CD4-positive, alpha-beta T cell treated with Interleukin-6 for 4 hours (primary cell): ENCODE measurements at regions not wholly inside any gene's neighbourhood (a gene's known extent, or its start where the extent isn't known, plus 50 kb on each side); places are given as distances from the start of the nearest gene placed in this dataset.

ENCODE experiments used
- DNase-seq: peaks from one replicate; pipeline ENCODE4 v3.0.0-alpha.2; 2020; ENCODE audit warnings: mixed read lengths

DNA sequence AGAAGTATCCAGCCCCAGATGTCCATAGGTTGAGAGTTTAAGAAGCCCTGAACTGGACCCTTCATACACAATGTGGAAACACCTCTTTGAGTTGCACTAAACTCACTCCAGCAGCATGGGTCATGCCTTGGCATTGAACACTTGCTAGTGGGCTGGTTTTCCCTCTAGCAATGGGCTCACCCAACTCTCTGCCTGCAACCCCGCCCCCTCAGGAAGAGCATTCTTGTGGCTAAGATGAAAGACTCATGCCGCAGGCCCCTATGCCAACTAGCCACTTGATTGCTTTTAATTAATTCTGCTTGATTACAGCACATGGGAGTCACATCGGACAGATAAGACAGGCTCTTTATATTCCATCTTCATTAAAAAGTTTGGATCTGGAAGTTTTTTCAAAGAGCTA, 136.5 kb upstream of the GJB5 start:
- no peak for DNase-seq

DNA sequence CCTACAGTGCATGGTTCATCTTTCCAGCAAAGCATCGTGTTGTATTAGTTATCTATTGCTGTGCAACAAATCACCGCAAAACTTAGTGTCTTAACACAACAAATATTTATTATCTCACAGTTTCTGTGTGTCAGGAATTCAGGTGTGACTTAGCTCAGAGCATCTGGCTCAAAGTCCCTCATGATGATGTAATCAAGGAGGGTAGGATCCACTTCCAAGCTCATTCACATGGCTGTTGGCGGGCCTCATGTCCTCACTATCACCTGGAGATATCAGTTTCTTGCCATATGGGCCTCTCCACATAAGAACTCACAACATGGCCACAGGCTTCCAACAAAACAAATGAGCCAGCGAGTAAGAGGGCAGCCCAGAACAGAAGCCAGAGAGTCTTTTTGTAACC, 135.6 kb upstream of the GJB5 start:
- no peak for DNase-seq

DNA sequence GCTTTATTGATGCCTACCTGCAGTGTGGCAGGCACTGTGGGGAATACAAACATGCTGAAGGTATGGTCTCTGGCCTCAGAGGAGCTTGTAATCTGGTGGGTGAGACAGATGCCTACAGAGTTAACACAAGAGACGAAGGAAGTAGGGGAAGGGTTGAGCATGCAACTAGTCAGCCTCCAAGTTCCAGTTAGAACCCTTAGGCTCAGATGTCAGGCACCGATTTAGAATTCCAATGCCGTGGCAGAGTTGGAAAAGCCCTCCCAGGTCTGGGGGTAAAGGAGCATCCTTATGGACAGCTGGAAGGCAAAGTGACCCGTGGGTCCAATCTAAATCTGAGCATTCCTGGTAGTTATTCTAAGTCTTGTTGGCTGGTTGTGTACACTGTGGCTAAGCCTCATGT, 132.9 kb upstream of the GJB5 start:
- no peak for DNase-seq

DNA sequence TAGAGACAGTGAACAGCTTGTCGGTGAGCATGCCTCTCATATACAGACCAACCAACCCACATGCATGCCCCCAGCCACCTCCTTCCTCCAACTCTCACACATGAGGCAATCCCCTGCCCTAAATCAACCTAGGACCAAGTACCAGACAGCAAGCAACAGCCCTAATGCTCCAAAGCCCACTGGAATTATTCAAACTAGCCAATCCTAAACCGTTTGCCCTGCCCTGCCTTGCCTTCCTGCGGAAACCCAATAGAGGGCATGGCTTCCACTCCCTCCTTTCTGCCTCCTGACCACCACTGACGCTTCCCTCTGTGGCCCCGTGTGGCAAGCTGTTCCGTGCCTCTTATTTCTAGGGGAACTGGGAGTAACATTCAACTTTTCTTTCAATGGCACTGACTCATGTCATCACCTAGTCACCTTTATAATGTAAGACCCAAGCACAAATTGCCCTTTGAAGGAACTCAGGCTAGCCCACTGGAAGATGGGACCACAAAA, 129.3 kb upstream of the GJB5 start:
- no peak for DNase-seq

DNA sequence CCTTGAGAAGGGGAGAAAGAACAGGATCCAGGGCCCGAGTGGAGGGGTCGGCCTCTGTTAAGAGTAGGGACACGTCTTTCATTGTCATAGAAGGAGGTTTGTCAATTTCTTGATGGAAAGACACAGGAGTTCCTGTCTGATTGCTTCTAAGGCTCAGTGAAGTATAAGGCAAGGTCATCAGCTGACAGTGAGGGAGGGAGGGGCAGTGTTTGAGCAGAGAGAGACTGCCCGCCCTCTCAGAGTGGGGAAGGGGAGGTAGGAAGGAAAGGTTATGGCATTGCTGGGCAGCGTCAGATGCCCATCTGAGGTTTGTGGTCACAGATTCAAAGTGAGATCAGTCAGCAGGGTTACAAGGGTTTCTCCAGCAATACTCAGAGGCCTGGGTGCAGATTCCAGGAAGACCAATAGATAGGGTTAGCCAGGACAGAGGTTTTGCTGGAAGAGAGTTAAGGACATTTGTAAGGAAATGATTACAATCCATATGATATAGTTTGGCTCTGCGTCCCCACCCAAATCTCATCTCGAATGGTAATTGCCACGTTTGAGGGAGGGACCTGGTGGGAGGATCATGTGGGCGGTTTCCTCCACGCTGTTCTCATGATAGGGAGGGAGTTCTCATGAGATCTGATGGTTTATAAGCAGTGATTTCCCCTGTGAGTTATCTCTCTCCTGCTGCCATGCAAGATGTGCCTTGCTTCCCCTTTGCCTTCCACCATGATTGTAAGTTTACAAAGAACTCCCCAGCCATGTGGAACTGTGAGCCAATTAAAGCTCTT, 127.2 kb upstream of the GJB5 start:
- DNase-seq = no peak

DNA sequence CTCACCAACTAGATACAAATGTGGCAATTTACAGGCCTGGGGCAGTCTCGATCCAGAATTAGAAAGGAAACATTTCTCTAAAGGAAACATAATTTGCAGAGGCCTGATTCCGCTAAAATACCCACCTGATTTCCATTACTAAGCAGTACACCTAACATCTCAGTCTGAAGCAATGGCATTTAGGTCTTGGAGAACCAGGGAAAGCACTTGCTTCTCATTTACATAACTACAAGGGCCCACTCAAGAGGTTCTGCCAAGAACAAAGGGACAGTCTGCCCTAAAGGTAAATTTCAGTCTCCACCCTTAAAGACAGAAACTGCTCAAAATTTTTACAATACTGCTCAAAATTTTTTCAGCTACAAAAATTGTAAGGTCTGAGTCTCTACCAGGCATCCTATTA, 123.7 kb upstream of the GJB5 start:
- DNase-seq = no peak

DNA sequence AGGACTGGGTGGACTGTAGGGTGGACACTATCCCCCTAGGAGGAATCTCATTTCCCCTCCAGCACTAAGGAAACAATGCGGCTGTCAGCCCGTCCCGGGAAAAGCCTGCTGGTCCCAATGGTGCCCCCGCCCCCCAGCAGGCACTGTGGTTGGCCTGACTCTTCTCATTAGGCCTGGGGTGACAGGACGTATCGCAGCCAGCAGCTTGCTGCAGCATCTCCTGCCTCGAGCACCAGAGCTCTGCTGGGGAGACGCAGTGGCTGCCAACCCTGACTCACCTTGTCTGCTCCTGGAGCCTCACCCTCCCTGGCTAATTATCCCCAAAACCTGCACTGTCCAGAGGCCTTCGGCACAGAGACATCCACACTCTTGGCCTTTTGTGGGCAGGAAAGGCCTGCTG, 115.1 kb upstream of the GJB5 start:
- no peak for DNase-seq

DNA sequence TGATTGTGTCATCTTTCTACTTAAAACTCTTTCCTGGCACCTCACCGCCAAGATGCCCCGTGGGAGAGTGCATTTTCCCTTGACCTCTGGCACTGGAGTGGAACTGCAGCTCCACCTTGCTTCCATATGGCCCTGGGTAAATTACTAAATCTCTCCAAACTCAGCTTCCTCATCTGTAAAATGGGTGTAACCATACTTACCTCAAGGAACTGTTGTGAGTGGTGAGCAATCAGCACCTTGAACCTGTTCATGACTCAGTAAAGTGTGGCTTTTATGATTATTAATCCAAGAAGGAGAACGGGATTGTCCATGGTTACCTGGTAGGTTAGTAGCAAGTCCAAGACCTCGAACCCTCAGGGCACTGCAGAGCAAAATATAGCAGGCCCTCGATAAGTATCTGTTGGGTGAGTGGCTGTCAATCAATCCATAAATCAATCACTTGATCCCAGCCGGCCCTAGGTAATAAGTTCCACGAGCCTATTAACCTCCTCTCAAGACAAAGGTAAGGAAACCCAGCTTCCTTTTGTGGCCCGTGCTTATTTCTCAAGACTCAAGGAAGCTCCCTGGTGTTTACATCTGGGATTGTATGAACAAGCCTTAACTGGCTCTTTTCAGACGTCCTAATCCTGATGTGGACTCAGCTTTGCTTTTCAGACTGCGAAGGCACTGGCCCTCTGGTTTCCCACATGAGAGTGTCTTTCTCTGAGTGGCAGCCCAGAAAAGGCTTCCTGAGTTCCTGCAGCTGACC, 114.0 kb upstream of the GJB5 start:
- DNase-seq = no peak

DNA sequence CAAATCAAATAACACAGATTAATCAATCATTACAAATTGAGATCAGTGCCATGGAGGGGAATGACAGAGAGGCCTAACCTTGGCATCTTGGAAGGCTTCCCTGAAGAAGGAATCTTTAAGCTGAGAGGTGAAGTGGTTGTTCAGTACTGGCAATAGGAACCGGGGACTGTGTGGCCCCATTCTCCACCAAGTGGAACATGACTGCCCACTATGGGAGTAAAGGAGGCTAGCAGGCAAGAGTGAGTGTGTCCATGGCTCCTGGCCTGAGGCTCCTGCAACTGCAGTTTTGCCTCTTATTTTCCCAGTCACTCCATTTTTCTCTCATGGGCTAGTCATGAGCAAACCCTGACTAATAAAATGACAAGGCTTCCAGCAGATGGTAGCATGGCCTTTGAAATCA, 112.2 kb upstream of the GJB5 start:
- no peak for DNase-seq

DNA sequence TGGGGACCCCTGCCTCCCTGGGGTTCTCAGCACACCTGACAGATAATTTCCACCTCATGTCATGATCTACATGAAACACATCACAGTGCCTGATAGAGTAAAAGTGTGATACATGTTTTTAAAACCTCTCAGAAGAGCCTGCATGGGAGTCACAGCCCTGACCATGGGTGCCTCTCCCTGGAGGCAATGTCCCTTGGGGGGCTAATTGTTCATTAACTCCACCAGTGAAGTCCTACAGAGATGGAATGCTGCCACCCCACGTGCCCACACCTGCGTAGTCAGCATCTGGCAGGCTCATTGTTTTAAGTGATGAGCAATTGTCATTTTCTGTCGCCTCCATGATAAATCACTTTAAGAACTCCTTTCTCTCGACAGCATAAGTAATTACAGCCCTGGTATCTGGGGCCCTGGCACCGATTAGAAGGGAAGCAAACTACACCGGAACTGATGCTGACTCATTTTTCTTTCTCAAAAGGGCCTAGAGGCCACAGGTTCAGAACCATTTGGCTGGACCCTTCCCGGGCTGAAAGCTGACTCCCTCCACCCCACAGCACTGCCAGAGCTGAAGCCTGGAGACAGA, 109.6 kb upstream of the GJB5 start:
- DNase-seq = no peak

DNA sequence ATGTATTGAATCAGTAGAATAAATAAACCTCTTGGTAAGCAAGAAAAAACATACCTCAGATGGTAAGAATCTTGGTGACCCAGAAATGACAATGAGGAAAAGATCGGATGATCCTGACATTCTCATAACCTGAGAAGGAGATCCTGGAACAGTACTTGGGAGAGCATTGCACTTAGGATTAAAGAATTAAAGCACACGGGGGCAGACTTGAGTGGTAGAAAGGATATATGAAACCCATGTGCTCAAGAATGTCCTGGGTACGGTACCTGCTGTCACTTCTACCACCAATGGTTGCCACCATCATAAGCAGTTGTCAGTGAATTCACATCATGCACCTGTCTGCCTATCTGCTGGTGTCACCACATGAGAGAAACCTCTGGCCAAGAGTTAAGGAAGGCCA, 108.9 kb upstream of the GJB5 start:
- no peak for DNase-seq

DNA sequence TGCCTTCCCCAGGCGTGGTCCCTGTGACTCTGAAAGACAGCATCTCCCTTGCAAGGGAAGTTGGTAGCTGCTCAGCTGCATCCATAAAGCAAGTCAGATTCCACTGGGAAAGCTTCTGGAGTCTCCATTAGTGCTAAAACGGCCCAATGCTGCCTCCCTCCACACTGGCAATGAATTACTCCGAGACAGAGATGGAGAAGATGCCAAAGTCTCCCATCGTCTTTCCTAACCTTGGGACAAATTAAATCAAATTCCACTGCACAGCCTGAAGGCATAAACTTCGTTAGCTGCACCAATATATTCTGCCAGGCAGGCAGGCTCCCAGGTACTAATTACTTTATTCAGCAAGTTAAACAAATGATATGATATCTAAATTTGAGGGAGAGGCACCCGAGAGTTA, 106.3 kb upstream of the GJB5 start:
- DNase-seq = no peak

DNA sequence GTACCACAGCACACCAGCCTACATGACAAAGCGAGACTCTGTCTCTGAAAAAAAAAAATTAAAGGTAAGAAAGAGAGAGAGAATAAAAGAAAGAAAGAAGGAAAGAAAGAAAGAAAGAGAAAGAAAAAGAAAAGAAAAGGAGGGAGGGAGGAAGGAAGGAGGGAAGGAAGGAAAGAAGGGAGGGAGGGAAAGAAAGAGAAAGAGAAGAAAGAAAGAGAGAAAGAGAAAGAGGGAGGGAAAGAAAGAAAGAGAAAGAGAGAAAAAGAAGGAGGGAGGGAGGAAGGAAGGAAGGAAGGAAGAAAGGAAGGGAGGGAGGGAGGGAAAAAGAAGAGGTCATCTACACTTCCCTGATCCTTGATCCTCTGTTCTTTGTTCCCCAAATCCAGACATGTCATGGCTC, 104.8 kb upstream of the GJB5 start:
- no peak for DNase-seq

DNA sequence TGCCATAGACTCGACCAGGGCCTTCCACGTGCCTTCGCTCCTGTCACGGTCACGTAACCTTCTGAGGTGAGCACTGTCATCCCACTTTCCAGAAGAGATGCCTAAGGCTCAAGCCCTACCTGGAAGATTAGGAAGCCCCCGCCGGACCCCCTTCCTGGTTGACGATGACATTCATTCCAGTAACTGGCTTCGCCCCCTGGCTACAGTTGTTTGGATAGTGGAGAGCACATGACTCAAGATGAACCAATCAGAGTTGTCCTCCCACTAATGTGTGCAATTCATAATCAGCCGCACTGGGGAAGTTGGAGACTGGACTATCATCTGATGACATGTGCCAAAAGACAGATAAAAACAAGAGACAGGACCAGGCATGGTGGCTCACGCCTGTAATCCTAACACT, 104.0 kb upstream of the GJB5 start:
- no peak for DNase-seq

DNA sequence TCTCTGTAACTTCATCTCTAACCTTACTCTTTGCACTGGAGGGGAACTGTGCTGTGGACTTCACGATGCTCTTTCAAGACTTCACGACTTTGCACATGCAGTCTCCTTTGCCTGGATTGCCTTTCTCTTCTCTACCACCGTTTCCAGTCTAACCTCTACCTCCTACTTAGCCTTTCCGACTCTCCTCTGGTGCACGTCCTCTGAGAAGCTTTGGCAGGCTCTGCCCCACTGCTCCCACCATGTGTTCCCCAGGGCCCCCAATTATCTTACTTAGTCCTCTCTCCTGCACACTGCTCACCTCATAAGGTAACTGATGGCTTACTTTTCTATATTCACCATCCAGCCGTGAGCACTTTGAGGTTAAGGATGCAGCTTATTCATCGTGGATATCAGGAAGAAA, 101.7 kb upstream of the GJB5 start:
- no peak for DNase-seq

DNA sequence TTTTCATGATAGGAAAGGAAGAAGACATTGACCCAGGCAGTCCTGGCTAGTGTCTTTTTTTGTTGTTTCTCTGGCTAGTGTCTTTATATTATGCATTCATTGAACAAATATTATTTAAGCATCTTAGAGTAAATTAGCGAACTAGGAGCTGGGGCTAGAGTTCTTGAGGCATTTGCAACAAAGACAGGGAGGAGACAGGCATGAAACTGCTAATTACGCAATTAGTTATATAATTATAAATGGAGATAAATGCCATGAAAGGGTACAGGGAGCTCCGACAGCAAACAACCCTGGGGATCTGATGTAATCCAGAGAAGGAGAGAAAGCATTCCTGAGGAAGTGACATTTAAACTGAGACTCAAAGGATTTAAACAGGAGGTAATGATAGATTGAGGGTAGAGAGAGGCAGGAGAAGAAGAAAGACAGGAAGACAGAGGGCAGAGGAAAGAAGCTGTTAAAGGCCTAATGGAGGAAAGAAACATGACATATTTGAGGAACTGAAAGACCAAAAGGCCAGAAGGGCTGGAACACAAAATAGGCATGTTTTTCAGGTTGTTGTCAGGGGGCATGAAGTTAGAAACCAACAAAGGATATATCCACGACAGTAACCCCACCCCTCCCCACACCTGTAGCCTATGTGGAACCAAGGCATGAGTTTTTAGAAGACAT, 99.5 kb upstream of the GJB5 start:
- no peak for DNase-seq

DNA sequence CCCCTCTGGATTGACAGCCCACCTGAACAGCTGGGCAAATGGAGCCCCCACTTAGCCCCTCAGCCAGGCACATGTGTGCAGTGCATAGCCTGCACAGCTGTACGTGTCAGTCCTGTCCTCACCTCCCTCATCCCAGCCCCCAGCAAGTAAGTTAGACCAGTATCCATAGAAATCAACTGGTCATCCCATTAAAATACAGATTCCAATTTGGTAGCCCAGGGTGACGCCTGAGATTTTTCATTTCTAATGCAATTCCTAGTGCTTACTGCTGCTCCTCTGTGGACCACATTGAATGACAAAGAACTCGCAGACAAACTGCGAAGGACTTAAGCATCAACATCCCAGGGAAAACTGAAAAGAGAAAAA, 99.0 kb upstream of the GJB5 start:
- no peak for DNase-seq

DNA sequence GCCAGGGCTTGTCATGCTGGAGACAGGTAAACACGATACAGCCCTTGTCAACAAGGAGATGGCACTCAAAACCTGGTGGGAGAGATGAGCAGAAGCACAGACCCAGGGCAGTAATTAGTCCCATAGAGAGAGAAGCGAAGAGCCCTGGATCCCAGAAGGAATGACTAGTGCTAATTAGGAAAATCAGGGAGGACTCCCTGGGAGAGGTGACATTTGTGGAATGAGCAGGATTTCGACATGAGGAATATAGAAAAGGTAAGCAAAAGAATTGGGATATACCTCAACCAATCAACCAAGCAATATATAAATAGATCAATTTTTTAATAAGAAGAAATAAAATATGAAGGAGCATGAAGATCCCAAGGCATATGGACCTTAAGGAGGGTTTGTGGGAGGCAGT, 98.5 kb upstream of the GJB5 start:
- no peak for DNase-seq

DNA sequence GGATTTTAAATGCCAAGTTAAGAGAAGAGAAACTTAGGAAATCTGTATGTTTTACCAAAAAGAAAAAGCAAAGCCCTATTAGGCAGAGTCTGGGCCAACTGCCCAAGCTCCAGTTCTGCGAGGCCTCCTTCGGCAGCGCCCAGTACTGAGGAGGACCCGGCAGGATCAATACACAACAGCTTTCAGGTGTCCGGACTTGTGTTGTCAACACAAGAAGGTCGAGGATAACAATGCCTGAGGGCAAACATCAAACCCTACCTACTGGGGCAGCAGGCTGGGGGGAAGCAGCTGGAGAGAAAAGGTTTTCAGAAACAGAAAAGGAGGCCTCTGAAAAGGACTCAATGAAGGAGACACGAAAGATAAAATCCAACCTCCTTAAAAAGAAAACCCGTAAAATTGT, 98.1 kb upstream of the GJB5 start:
- no peak for DNase-seq

DNA sequence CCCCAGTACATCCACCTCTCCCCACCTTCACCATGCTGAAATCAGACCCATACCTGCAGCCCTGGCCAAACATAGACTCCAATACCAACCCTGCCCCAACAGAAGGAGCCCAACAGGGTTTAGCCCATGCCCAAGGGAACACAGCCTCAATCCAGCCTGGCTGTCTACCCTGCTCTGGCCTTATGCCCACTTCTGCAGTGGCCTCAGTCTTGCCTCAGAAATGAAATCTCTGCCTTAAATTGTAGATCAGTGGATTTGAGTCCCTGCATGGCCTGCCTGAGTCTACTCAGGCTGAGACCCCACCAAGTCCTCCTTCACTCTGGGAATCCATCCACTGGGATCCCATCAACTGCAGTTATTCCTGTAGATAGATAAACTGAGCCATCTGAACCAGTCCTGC, 97.6 kb upstream of the GJB5 start:
- no peak for DNase-seq

DNA sequence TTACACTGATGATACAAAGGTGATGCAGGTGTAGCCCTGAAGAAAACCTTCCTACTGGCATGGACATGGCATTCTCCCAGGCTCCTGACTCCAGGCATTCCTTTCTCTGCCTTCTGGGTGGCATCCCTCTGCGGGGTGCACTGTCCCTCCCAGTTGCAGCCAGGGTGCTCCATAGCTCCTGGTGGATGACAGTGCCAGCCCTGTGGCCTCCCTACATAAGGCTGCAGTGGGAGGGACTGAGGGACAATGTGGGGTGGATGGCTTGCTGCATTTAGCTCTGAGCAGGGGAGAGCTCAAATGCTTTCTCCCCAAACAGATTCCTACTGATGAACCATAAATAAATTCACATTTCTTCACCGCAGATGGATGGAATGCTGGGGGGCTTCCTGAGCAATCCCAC, 97.0 kb upstream of the GJB5 start:
- DNase-seq = no peak

DNA sequence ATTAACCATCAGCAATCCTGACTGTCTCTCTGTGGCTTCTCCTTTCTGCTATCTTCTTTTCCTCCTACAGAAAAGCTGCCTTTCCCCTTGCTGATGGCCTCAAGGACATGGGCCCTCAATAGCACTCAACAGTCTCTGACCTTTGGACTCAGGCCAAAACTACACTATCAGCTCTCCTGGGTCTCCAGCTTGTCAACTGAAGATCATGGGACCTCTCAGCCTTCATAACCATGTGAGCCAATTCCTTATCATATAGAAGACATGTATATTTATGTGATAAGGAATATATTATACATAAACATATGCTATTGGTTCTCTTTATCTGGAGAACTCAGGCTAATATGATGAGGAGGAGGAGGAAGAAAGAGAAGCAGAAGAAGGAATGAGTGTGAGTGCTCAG, 91.8 kb upstream of the GJB5 start:
- DNase-seq = no peak

DNA sequence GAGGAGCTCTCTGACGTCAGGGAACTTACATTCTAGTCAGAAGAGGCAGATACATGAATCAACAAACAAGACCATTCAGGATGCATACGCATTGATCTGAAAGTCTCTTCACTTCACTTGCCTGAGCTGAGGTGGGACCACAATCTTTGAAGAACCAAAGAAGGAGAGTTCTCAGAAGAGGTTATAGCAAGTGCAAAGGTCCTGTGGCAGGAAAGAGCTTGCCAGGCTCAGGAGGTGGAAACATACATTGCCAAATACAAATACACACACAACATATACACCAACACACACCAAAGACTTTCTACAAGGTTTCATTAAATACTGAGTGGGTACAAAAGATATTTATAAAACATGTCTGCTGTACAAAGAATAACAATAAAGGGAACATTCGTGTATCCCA, 86.8 kb upstream of the GJB5 start:
- DNase-seq = no peak

DNA sequence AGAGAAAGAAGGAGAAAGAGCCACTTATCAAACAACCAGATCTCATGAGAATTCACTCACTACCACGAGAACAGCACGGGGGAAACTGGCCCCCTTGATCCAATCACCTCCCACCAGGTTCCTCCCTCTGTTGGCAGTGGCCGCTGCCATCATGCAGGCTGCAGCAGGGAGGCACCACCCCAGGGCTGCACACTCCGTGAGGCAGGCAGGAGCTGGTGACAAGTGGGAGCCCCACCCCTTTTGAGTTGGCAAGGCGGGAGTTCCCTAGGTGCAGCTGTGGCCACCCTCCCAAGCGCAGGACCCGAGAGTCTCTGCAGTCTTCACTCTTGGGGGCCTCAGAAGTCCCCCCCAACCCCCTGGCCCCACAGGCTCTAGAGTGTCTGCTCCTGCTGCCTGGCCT, 83.9 kb upstream of the GJB5 start:
- no peak for DNase-seq
